ENCODE measurements at regions not wholly inside any gene's neighbourhood (a gene's known extent, or its start where the extent isn't known, plus 50 kb on each side); places are given as distances from the start of the nearest gene placed in this dataset.

- no peak for DNase-seq
Observed at GRCh38 chr2:238793306-238793705, 54.6 kb upstream of the TWIST2 start.

- DNase-seq = no peak
Observed at GRCh38 chr2:238793801-238794449, 54.0 kb upstream of the TWIST2 start.

GRCh38 chr2:238796223-238796885 is 51.5 kb upstream of the TWIST2 start:
- DNase-seq = no peak

DNA sequence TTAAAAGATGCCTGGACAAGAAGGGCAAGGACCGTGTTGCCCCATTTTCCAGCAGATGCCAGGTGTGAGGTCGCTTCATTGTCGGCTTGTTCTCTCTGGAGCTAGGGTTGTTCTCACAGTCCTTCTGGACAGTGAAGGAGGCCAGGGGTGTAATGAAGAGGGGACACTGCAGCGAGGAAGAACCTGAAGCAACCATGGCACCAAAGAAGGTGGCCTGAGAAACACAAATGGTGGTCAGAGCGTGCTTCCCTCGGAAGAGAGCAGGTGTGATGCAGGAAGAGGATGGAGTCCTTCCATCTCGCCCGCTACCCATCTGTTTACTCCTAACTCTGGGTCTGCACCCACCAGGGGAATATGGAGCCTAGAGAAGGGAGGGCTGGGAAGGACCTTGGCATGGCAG is 50.3 kb upstream of the TWIST2 start:
- no peak for DNase-seq

Measured in right forelimb (tissue), 1 donor.